Cardiac septum (tissue), 1 donor: ENCODE measurements at regions not wholly inside any gene's neighbourhood (a gene's known extent, or its start where the extent isn't known, plus 50 kb on each side); places are given as distances from the start of the nearest gene placed in this dataset.

Source experiments
- DNase-seq: peaks from one replicate; pipeline ENCODE4 v3.0.0-alpha.2; 2020; ENCODE audit warnings: low spot score
- intact Hi-C: fragments of 100-400 bp; cut with DNase I; formaldehyde crosslinking; loops from one replicate; pipeline ENCODE4 v1.14.0; 2022
- donor health status: DM: no; HTN: no; CAD: no.

DNA sequence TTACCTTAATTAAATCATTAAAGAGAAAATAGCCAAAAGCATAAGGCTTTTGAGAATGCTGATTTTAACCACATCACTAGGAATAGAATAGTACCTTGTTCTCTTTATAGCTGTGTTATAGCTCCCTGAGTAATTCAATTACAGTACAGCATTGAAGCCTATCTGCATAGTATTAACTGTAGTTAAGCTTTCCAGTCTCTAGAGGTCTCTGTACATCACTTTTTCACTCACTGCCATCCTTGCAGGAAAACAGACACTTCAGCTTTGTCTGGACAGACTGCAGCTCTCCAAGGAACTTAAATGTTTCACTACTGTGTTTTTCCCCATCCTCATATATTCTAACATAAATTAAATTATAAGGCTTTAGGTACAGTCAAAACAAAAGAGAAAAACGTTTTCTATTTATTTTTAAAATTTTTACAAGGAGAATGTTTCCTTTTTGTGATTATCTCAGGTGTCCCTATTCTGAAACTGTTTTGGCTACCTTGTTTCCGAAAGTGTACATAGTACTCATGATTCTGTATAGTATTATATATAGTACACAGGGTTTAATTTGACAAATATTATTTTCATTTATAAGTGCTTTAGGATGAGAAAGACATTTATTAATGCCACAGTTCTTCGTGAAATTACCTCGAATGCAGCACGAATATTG lies 407.9 kb downstream of the PCDH18 start:
- intact Hi-C loops = loop anchor here (5.0 to 10.0 kb wide), 3 partner anchors 400 to 968 kb away; no protein-coding TSS in a partner anchor
- no peak for DNase-seq

DNA sequence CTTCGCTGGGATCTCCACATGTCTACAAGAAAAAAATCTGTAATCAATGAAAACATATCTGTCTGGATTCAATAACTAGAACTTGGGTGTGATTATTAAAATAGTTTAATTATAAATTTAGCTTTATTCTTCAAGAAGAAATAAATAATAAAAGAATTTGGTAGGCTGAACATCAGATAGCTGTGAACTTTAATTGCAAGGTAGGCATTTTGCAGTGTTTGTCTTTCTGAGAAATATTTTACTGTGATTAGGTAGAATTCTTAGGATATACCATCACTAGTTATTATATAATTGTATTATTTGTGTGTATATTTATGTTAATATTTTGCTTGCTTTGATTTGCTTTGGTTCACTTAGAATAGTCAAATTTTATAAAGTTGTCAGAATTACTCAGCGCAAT lies 409.4 kb downstream of the PCDH18 start:
- intact Hi-C loops = loop anchor here (5.0 to 10.0 kb wide), 3 partner anchors 402 to 969 kb away; no protein-coding TSS in a partner anchor
- no peak for DNase-seq

- no peak for DNase-seq
- intact Hi-C loops = no loop called here
Measured at GRCh38 chr4:137116144-137116543, 416.1 kb downstream of the PCDH18 start.

DNA sequence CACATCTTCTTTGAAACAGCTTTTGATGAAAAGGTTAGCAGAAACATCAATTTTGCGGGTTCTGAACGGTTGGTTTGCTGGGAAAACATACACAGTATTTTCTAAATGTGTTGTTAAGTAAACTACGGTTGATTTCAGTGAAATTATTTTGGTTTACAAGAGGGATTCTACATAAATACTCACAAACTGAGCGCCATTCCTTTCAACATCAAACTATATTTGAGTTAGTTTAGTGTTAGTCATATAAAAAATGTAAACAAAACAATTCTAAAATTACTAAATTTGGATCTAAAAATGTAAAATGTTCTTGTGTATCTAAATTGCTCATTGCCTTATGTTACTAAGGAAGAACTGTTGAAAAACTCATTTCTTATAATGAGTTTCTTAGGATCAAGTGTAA lies 425.6 kb downstream of the PCDH18 start:
- intact Hi-C loops = no loop called here

GRCh38 chr4:137106287-137106686 lies 426.0 kb downstream of the PCDH18 start:
- DNase-seq = no peak
- intact Hi-C loops = no loop called here

More for the DNA sequence above, 425.6 kb downstream of the PCDH18 start:
- no peak for DNase-seq

DNA sequence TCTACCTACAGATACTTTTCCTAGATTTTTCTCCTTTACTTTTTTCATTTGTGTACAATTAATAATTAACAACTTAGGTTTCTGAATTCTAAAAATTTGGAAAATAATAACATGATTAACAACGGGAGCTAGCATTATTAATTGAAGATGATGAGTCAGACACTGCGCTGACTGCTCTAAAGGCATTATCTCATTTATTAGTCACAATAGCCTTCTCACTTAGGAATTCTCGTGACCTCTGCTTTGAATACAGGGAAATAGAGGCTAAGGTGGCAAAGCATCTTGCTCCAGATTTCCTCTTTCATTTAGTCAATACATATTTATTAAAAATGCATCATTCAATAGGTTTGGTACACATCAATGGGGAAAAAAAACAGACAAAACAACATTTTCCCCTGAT lies 441.3 kb downstream of the PCDH18 start:
- intact Hi-C loops = no loop called here
- DNase-seq = no peak

- no peak for DNase-seq
- intact Hi-C loops = no loop called here
Measured at GRCh38 chr4:137083571-137084135, 448.6 kb downstream of the PCDH18 start.

GRCh38 chr4:137082061-137082460 lies 450.2 kb downstream of the PCDH18 start:
- intact Hi-C loops = no loop called here
- no peak for DNase-seq

- intact Hi-C loops = no loop called here
- peak; percentile 26 for DNase-seq
Measured at GRCh38 chr4:137076908-137077307, 455.4 kb downstream of the PCDH18 start.

DNA sequence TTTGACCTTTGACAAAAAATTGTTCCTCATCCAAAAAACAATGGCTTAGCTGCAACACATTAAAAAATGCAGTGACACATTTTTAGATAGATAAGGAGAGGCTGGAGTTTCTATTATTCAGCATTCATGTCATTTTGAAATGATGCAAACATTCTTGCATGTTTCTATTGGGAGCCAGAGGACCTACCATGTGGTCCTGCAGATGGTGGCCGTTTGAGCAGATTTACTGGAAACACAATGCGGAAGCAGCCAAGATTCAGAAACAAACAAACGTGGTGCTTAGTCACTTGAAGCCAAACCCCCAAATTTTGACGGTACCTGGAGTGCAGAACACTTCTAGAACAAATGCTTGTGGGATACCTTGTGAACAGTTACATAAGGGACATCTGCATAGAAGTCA lies 456.7 kb downstream of the PCDH18 start:
- intact Hi-C loops = no loop called here
- no peak for DNase-seq

GRCh38 chr4:137070614-137071013 lies 461.7 kb downstream of the PCDH18 start:
- intact Hi-C loops = no loop called here
- no peak for DNase-seq

GRCh38 chr4:137069473-137069872 lies 462.8 kb downstream of the PCDH18 start:
- DNase-seq = no peak
- intact Hi-C loops = no loop called here

GRCh38 chr4:137067735-137068134 lies 464.6 kb downstream of the PCDH18 start:
- intact Hi-C loops = no loop called here
- DNase-seq = no peak

DNA sequence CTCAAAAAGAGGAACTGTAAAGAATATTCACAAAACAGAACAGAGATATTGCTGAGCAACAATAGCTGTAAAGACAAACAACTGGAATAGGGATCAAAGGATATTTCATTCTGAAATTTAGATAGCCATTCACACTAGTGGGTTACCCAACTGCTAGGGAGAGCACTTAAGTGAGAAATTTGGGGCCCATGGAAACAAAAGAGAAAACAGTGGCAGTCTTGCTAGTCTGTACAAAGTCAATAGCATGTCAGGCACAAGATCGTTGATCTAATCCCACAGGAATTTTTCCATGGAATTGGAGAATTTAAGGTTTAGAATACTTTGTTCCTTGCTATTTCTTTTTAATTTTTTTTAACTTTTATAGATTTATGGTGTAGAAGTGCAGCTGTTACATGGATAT lies 467.0 kb downstream of the PCDH18 start:
- intact Hi-C loops = no loop called here
- DNase-seq = no peak

- intact Hi-C loops = no loop called here
- DNase-seq = no peak
Measured at GRCh38 chr4:137063961-137064360, 468.3 kb downstream of the PCDH18 start.

- DNase-seq = no peak
- intact Hi-C loops = no loop called here
Measured at GRCh38 chr4:137043184-137043583, 489.1 kb downstream of the PCDH18 start.

DNA sequence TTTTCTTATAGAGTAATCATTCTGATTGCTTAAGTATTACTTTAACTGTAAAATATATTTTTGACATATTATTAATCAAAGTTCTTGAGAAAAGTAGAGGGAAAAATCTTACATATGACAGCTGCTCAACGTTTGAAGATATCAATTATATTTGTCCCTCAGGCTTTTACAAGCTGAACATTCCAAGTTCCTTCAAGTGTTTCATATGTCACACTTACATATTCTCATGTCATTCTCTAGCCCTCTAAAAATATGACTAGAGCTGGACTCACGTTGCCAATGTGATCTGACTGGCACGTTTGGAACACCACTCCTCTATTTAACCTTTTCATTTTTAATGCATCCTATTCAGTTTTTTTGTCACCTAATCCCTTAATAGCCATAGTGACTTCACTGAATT lies 492.9 kb downstream of the PCDH18 start:
- DNase-seq = no peak
- intact Hi-C loops = no loop called here

- DNase-seq = no peak
- intact Hi-C loops = no loop called here
Measured at GRCh38 chr4:137032222-137032621, 500.1 kb downstream of the PCDH18 start.

- intact Hi-C loops = no loop called here
- DNase-seq = no peak
Measured at GRCh38 chr4:137029026-137029425, 503.3 kb downstream of the PCDH18 start.

DNA sequence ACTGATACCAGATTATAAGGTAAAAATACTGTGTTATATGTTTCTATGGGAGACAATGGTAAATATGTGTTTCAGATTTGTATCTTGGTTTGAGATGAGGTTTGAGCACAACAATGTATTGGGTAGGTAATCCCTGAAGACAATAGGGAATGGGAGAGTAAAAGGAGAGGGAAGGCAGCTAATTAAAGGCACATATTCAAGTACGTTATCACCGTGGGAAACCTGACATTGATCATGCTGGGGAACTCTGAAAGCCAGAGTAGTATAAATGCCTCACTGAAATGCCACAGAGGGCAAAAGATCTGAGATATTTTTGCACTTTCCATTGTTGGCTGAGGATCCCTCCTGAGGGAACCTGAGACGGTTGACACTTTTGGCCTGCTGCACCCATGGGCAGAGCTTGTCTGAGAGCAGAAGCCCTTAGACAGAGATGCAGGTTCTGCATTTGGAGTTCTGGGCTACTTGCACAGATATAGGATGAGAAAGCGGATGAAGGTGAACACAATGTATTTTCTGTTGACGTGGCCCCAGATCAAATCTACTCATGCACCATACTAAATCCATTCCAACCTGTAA lies 506.7 kb downstream of the PCDH18 start:
- no peak for DNase-seq
- intact Hi-C loops = no loop called here
